ENCODE measurements at regions not wholly inside any gene's neighbourhood (a gene's known extent, or its start where the extent isn't known, plus 50 kb on each side); places are given as distances from the start of the nearest gene placed in this dataset.
"Not testable (repeated sequence)": the region's sequence is repeated elsewhere in the genome, so short reads cannot be mapped to it uniquely, and the experiment has no call there.

DNA sequence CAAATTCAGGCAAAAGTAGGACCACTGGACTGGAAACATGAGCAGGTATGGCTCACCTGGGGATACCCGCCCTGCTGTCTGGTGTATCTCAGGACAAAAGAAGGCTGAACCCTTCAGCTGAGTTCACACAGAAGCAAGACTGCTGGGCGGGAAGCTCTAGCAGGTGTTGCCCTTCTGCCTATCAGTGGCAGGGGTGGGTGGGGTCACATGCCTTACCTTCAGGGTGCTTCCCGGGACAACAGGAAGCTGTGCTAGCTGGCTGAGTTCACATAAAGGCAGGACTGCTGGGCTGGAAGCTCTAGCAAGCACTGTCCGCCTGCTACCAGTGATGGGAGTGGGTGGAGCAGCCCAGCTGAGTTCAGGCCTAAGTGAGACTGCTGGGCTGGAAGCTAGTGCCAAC, 498.8 kb upstream of the ZNF608 start:
- H3K4me1 Mint-ChIP-seq: no peaks in the 10 kb centered on the region
- peaks cover 0 to 6% (median 0%) of the 10 kb centered on the region in 3 donors for H3K36me3 Mint-ChIP-seq
- no peak overlapping the region for H3K27ac Mint-ChIP-seq
- no peaks in the 10 kb centered on the region for H3K27me3 Mint-ChIP-seq
- no peak for ATAC-seq
- POLR2A ChIA-PET: no interaction called here
- H3K4me3 Mint-ChIP-seq: no peak overlapping the region
- H3K9me3 Mint-ChIP-seq: peaks cover 0 to 19% (median 8%) of the 10 kb centered on the region in 9 donors
- no peak for DNase-seq

DNA sequence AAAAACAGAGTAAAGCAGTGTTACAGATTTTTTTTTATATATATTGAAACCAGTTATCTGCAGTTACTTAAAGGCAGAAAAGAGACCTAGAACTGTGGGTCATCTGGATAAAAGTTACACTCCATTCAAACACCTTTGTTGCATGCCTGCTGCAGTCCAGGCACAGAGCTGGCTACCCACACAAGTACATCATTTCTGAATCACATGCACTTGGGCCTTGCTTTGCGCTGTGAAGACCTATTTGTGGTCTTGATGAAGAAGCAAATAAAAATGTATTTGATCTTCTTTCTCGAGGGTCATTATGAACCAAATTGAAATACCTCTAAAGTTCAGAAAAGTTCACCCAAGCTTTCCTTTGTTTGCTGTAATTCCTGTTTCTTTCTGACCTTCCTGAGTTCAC, 503.0 kb upstream of the ZNF608 start:
- Mint-ChIP-seq H3K27me3 (no peaks in the 10 kb centered on the region), H3K4me1 (no peaks in the 10 kb centered on the region), H3K4me3 (no peak overlapping the region), H3K36me3 (peaks cover 0 to 2% (median 0%) of the 10 kb centered on the region in 3 donors), H3K9me3 (peaks cover 0 to 28% (median 5%) of the 10 kb centered on the region in 9 donors), H3K27ac (no peak overlapping the region)
- POLR2A ChIA-PET: no interaction called here
- DNase-seq (no peak), ATAC-seq (no peak)

DNA sequence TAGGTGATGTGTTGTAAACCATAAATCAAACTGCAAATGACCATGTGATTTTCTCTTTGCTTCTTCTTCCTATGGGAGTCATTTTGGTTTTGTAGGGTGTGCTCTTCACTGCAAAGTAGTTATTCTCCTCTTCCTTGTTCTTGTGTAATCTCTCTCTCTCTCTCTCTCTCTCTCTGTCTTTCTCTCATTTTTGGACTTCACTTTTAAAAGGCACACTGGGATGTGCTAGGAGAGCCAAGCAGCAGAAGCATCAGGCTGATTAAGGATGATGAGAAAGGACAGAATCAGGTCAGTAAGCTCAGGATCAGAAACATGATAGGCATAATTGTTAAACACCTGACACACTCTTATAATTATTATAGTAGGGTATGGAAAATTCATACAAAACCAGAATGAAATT, 505.3 kb upstream of the ZNF608 start:
- no peak for DNase-seq
- Mint-ChIP-seq H3K4me3 (no peak overlapping the region), H3K36me3 (no peaks in the 10 kb centered on the region), H3K27me3 (no peaks in the 10 kb centered on the region), H3K4me1 (no peaks in the 10 kb centered on the region), H3K27ac (no peak overlapping the region), H3K9me3 (peaks cover 0 to 26% (median 9%) of the 10 kb centered on the region in 9 donors)
- no peak for ATAC-seq
- POLR2A ChIA-PET: no interaction called here

DNA sequence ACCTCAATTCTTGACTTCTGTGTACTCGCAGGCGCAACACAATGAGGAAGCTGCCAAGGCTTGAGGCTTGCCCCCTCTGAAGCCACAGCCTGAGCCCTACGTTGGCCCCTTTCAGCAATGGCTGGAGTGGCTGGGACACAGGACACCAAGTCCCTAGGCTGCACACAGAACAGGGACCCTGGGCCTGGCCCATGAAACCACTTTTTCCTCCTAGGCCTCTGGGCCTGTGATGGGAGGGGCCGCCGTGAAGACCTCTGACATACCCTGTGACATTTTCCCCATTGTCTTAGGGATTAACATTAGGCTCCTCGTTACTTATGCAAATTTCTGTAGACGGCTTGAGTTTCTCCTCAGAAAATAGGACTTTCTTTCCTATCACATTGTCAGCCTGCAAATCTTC, 507.2 kb upstream of the ZNF608 start:
- H3K27ac Mint-ChIP-seq, H3K36me3 Mint-ChIP-seq, H3K27me3 Mint-ChIP-seq, H3K4me3 Mint-ChIP-seq, DNase-seq, POLR2A ChIA-PET, ATAC-seq, H3K4me1 Mint-ChIP-seq: not testable (repeated sequence)
- peaks cover 0 to 26% (median 10%) of the 10 kb centered on the region in 9 donors for H3K9me3 Mint-ChIP-seq

- H3K27ac Mint-ChIP-seq: no peak overlapping the region
- no peaks in the 10 kb centered on the region for H3K27me3 Mint-ChIP-seq
- H3K9me3 Mint-ChIP-seq: peaks cover 0 to 26% (median 12%) of the 10 kb centered on the region in 9 donors
- DNase-seq: no peak
- POLR2A ChIA-PET: no interaction called here
- ATAC-seq: no peak
- H3K36me3 Mint-ChIP-seq: no peaks in the 10 kb centered on the region
- no peak overlapping the region for H3K4me3 Mint-ChIP-seq
- no peaks in the 10 kb centered on the region for H3K4me1 Mint-ChIP-seq
Observed at GRCh38 chr5:125254267-125254666, 507.8 kb upstream of the ZNF608 start.

GRCh38 chr5:125256296-125256695, 509.9 kb upstream of the ZNF608 start:
- Mint-ChIP-seq H3K27me3 (no peaks in the 10 kb centered on the region), H3K4me3 (no peak overlapping the region), H3K9me3 (peaks cover 0 to 24% (median 12%) of the 10 kb centered on the region in 9 donors), H3K36me3 (no peaks in the 10 kb centered on the region), H3K4me1 (no peaks in the 10 kb centered on the region), H3K27ac (no peak overlapping the region)
- ATAC-seq: no peak
- POLR2A ChIA-PET: no interaction called here
- no peak for DNase-seq

- POLR2A ChIA-PET: no interaction called here
- no peak overlapping the region for H3K4me3 Mint-ChIP-seq
- no peaks in the 10 kb centered on the region for H3K4me1 Mint-ChIP-seq
- H3K36me3 Mint-ChIP-seq: no peaks in the 10 kb centered on the region
- H3K27ac Mint-ChIP-seq: no peak overlapping the region
- ATAC-seq (no peak), DNase-seq (no peak)
- H3K9me3 Mint-ChIP-seq: peaks cover 0 to 21% (median 10%) of the 10 kb centered on the region in 9 donors
- no peaks in the 10 kb centered on the region for H3K27me3 Mint-ChIP-seq
Observed at GRCh38 chr5:125257057-125257972, 510.9 kb upstream of the ZNF608 start.

DNA sequence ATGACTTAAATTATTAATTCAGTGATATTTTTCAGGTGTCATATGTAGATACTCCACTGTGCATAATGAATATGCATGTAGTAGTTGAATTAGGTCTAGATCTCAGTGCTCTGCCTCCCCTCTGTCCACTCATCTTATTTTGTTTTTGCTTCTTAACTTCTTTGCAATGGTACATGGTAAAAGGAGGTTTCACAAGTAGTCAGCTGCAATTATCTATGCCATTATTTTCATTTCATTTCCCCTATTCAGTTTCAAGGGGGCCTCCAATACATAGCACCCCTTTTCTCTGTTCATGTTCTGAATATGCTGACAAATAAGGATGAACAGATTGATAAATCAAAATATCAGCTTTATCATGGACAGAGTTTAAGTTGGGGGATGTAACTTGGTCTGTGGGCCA, 511.6 kb upstream of the ZNF608 start:
- H3K27ac Mint-ChIP-seq: no peak overlapping the region
- H3K4me1 Mint-ChIP-seq: no peaks in the 10 kb centered on the region
- POLR2A ChIA-PET: no interaction called here
- ATAC-seq (no peak), DNase-seq (no peak)
- H3K4me3 Mint-ChIP-seq: no peak overlapping the region
- H3K36me3 Mint-ChIP-seq: no peaks in the 10 kb centered on the region
- H3K27me3 Mint-ChIP-seq: no peaks in the 10 kb centered on the region
- H3K9me3 Mint-ChIP-seq: peaks cover 0 to 20% (median 10%) of the 10 kb centered on the region in 9 donors

GRCh38 chr5:125258615-125259014, 512.2 kb upstream of the ZNF608 start:
- DNase-seq: no peak
- no peaks in the 10 kb centered on the region for H3K27me3 Mint-ChIP-seq
- peaks cover 0 to 20% (median 10%) of the 10 kb centered on the region in 9 donors for H3K9me3 Mint-ChIP-seq
- no peak overlapping the region for H3K4me3 Mint-ChIP-seq
- H3K36me3 Mint-ChIP-seq: no peaks in the 10 kb centered on the region
- POLR2A ChIA-PET: no interaction called here
- no peak for ATAC-seq
- H3K27ac Mint-ChIP-seq: no peak overlapping the region
- no peaks in the 10 kb centered on the region for H3K4me1 Mint-ChIP-seq

GRCh38 chr5:125261505-125262250, 515.2 kb upstream of the ZNF608 start:
- POLR2A ChIA-PET: no interaction called here
- Mint-ChIP-seq H3K9me3 (peaks cover 0 to 14% (median 5%) of the 10 kb centered on the region in 9 donors), H3K27me3 (peaks cover 0 to 1% (median 0%) of the 10 kb centered on the region in 5 donors), H3K36me3 (no peaks in the 10 kb centered on the region), H3K4me1 (no peaks in the 10 kb centered on the region), H3K4me3 (no peak overlapping the region), H3K27ac (no peak overlapping the region)
- DNase-seq: no peak
- no peak for ATAC-seq

GRCh38 chr5:125262782-125263181, 516.3 kb upstream of the ZNF608 start:
- no peak overlapping the region for H3K27ac Mint-ChIP-seq
- H3K9me3 Mint-ChIP-seq: peaks cover 0 to 14% (median 5%) of the 10 kb centered on the region in 9 donors
- POLR2A ChIA-PET: no interaction called here
- ATAC-seq (no peak), DNase-seq (no peak)
- H3K36me3 Mint-ChIP-seq: no peaks in the 10 kb centered on the region
- H3K4me1 Mint-ChIP-seq: no peaks in the 10 kb centered on the region
- H3K4me3 Mint-ChIP-seq: no peak overlapping the region
- H3K27me3 Mint-ChIP-seq: peaks cover 0 to 1% (median 0%) of the 10 kb centered on the region in 5 donors

GRCh38 chr5:125263356-125263755, 516.9 kb upstream of the ZNF608 start:
- H3K4me3 Mint-ChIP-seq: no peak overlapping the region
- no peak for ATAC-seq
- no peaks in the 10 kb centered on the region for H3K4me1 Mint-ChIP-seq

DNA sequence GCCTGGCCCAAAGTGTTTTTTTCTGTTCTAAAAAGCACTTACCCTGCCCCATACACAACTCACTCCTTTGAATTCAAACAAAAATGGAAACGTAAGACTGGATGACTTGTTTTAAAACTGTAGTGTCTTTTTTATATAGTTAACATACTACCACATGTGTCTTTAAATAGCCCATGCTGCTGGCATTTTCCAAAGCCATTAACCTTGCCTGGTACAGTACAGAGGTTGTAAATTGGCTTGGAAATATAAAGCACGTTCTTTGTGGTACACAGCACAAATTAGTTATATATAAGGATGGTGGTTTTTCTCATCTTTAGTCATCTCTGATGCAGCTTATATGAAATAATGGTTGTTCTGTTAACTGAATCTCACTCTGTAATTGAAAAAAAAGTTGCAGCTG, 519.7 kb upstream of the ZNF608 start:
- Mint-ChIP-seq H3K4me1 (no peaks in the 10 kb centered on the region), H3K27ac (no peak overlapping the region), H3K27me3 (peaks cover 0 to 1% (median 0%) of the 10 kb centered on the region in 5 donors), H3K4me3 (no peak overlapping the region), H3K9me3 (peaks cover 0 to 13% (median 3%) of the 10 kb centered on the region in 9 donors), H3K36me3 (no peaks in the 10 kb centered on the region)
- ATAC-seq (no peak), DNase-seq (no peak)
- POLR2A ChIA-PET: no interaction called here

More at GRCh38 chr5:125263356-125263755, 516.9 kb upstream of the ZNF608 start:
- Mint-ChIP-seq H3K27me3 (peaks cover 0 to 1% (median 0%) of the 10 kb centered on the region in 5 donors), H3K27ac (no peak overlapping the region), H3K36me3 (no peaks in the 10 kb centered on the region), H3K9me3 (peaks cover 0 to 14% (median 4%) of the 10 kb centered on the region in 9 donors)
- POLR2A ChIA-PET: no interaction called here
- no peak for DNase-seq
